AG04450 (cell line): ENCODE measurements at regions not wholly inside any gene's neighbourhood (a gene's known extent, or its start where the extent isn't known, plus 50 kb on each side); places are given as distances from the start of the nearest gene placed in this dataset.

Experiments
- CTCF ChIA-PET: fragments of 300-600, 350-600 bp; formaldehyde crosslinking; extraction: SDS; loops from one replicate; lab custom pipeline; 2022; ENCODE audit warnings: antibody characterized with exemption, inconsistent platforms; lab: Charles Lee
- POLR2A ChIA-PET: fragments of 350-600 bp; formaldehyde crosslinking; extraction: SDS; loops from one replicate; lab custom pipeline; 2021; ENCODE audit warnings: antibody characterized with exemption, inconsistent platforms; lab: Yijun Ruan, JAX
- DNase-seq: peaks from one replicate; pipeline ENCODE4 v3.0.0-alpha.2; 2011; ENCODE audit warnings: low read depth, low spot score
- H3K27ac ChIP-seq: one replicate; pipeline ENCODE4 v1.5.1; 2012; ENCODE audit warnings: low read depth, low read length, control low read depth
- H3K27me3 ChIP-seq: one replicate; pipeline ENCODE4 v1.6.0; 2012; ENCODE audit warnings: low read length; ENCODE audit not compliant: control insufficient read depth, insufficient read depth
- H3K4me3 ChIP-seq: 2 replicates; pipeline ENCODE4 v1.5.1; 2011; ENCODE audit warnings: mild to moderate bottlenecking, low read depth, low read length, control low read depth
- H3K9me3 ChIP-seq: 2 replicates; pipeline ENCODE4 v1.5.1; 2012; ENCODE audit warnings: low read length; ENCODE audit not compliant: control insufficient read depth, insufficient read depth
- CTCF ChIP-seq: IDR thresholded peaks from 2 replicates; pipeline ENCODE4 v1.5.1; 2011; ENCODE audit warnings: low read depth, low read length, control low read depth, inconsistent platforms

GRCh38 chr15:101573951-101574350 is 78.2 kb downstream of the TM2D3 start:
- DNase-seq: no peak

GRCh38 chr15:101570241-101570640 is 80.7 kb upstream of the PCSK6 start:
- POLR2A ChIA-PET: no interaction called here
- CTCF ChIA-PET: no interaction called here
- Histone ChIP-seq H3K27ac (no peak overlapping the region), H3K4me3 (no peak overlapping the region), H3K27me3 (no peaks in the 10 kb centered on the region), H3K9me3 (peaks cover 3% of the 10 kb centered on the region; the same call in 1 of the 2 replicates)
- no peak for DNase-seq
- no peak for TF ChIP-seq CTCF

More at GRCh38 chr15:101573951-101574350, 78.2 kb downstream of the TM2D3 start:
- Histone ChIP-seq H3K4me3 (no peak overlapping the region), H3K9me3 (peaks cover 6% of the 10 kb centered on the region; the same call in 1 of the 2 replicates), H3K27me3 (no peaks in the 10 kb centered on the region), H3K27ac (no peak overlapping the region)
- ChIA-PET CTCF (no interaction called here), POLR2A (no interaction called here)
- TF ChIP-seq CTCF: no peak

- no peak for TF ChIP-seq CTCF
- H3K4me3 ChIP-seq: no peak overlapping the region
- H3K27ac ChIP-seq: no peak overlapping the region
Observed at GRCh38 chr15:101568821-101569555, 79.5 kb upstream of the PCSK6 start.

GRCh38 chr15:101568309-101568708 is 78.8 kb upstream of the PCSK6 start:
- H3K27ac ChIP-seq: no peak overlapping the region
- no peak for TF ChIP-seq CTCF
- H3K9me3 ChIP-seq: peaks cover 3% of the 10 kb centered on the region; the same call in 1 of the 2 replicates
- CTCF ChIA-PET: no interaction called here
- POLR2A ChIA-PET: no interaction called here
- H3K27me3 ChIP-seq: no peaks in the 10 kb centered on the region
- H3K4me3 ChIP-seq: no peak overlapping the region
- no peak for DNase-seq

More at GRCh38 chr15:101568821-101569555, 79.5 kb upstream of the PCSK6 start:
- ChIA-PET POLR2A (no interaction called here), CTCF (no interaction called here)
- Histone ChIP-seq H3K9me3 (peaks cover 3% of the 10 kb centered on the region; the same call in 1 of the 2 replicates), H3K27me3 (no peaks in the 10 kb centered on the region)
- DNase-seq: no peak

- no peak overlapping the region for H3K4me3 ChIP-seq
- CTCF ChIA-PET: no interaction called here
- H3K9me3 ChIP-seq: peaks cover 3% of the 10 kb centered on the region; the same call in 1 of the 2 replicates
- no peaks in the 10 kb centered on the region for H3K27me3 ChIP-seq
- POLR2A ChIA-PET: no interaction called here
- H3K27ac ChIP-seq: no peak overlapping the region
- DNase-seq: no peak
- no peak for TF ChIP-seq CTCF
Observed at GRCh38 chr15:101566748-101567488, 77.4 kb upstream of the PCSK6 start.
